ENCODE measurements at regions not wholly inside any gene's neighbourhood (a gene's known extent, or its start where the extent isn't known, plus 50 kb on each side); places are given as distances from the start of the nearest gene placed in this dataset.

DNA sequence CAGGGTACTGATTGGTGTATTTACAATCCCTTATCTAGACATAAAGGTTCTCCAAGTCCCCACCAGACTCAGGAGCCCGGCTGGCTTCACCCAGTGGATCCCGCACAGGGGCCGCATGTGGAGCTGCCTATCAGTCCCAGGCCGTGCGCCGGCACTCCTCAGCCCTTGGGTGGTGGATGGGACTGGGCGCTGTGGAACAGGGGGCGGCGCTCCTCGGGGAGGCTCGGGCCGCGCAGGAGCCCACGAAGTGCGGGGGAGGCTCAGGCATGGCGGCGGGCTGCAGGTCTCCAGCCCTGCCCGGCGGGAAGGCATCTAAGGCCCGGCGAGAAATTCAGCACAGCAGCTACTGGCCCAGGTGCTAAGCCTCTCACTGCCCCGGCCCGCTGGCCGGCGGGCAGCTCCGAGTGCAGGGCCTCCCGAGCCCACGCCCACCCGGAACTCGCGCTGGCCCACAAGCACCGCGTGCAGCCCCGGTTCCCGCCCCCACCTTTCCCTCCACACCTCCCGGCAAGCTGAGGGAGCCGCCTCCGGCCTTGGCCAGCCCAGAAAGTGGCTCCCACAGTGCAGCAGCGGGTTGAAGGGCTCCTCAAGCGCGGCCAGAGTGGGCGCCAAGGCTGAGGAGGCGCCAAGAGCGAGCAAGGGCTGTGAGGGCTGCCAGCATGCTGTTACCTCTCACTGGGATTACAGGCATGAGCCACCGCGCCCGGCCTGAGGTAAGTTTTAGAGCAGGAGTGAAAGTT, 60.0 kb upstream of the SCEL start:
- TF ChIP-seq, protein P1, sequence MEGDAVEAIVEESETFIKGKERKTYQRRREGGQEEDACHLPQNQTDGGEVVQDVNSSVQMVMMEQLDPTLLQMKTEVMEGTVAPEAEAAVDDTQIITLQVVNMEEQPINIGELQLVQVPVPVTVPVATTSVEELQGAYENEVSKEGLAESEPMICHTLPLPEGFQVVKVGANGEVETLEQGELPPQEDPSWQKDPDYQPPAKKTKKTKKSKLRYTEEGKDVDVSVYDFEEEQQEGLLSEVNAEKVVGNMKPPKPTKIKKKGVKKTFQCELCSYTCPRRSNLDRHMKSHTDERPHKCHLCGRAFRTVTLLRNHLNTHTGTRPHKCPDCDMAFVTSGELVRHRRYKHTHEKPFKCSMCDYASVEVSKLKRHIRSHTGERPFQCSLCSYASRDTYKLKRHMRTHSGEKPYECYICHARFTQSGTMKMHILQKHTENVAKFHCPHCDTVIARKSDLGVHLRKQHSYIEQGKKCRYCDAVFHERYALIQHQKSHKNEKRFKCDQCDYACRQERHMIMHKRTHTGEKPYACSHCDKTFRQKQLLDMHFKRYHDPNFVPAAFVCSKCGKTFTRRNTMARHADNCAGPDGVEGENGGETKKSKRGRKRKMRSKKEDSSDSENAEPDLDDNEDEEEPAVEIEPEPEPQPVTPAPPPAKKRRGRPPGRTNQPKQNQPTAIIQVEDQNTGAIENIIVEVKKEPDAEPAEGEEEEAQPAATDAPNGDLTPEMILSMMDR (IDR thresholded peaks at IDR 0.05) = no peak
- no peak for TF ChIP-seq POLR2A (IDR thresholded peaks at IDR 0.05)
